GM12878 (cell line): ENCODE measurements at regions not wholly inside any gene's neighbourhood (a gene's known extent, or its start where the extent isn't known, plus 50 kb on each side); places are given as distances from the start of the nearest gene placed in this dataset.

Source experiments
- CBX5 ChIP-seq: sonication (generic); IDR thresholded peaks from 2 replicates; pipeline ENCODE4 v1.6.1; 2016; ENCODE audit warnings: low read depth, moderate library complexity, mild to moderate bottlenecking, inconsistent platforms
- JUNB ChIP-seq: IDR thresholded peaks from 2 replicates; pipeline ENCODE4 v1.6.1; 2016; ENCODE audit warnings: antibody characterized with exemption, mild to moderate bottlenecking
- MEF2A ChIP-seq: IDR thresholded peaks from 2 replicates; pipeline ENCODE4 v1.6.1; 2011; ENCODE audit warnings: low read depth, mild to moderate bottlenecking, low read length, moderate library complexity; ENCODE audit not compliant: insufficient read depth
- SIX5 ChIP-seq: IDR thresholded peaks from 2 replicates; pipeline ENCODE4 v1.6.1; 2011; ENCODE audit warnings: mild to moderate bottlenecking, low read depth, low read length, moderate library complexity; ENCODE audit not compliant: severe bottlenecking
- SRF ChIP-seq, 2 experiments: IDR thresholded peaks; 2 replicates each; pipeline ENCODE4 v1.6.1; 2011; ENCODE audit warnings: low read depth in 2 of 2, low read length in 2 of 2, mild to moderate bottlenecking in 1 of 2, moderate library complexity in 1 of 2
- WRNIP1 ChIP-seq: IDR thresholded peaks from 2 replicates; pipeline ENCODE4 v1.6.1; 2011; ENCODE audit warnings: low read depth, low read length, improper control_type of control experiment, borderline replicate concordance
- YBX1 ChIP-seq: fragments of 450-650 bp; IDR thresholded peaks from 2 replicates; pipeline ENCODE4 v1.6.1; 2016; ENCODE audit warnings: antibody characterized with exemption
- TF ChIP-seq, protein P1 (sequence below), 3 experiments: IDR thresholded peaks in 2 of 3; conservative IDR thresholded peaks in 1 of 3; 2 replicates each; pipeline ENCODE4 v1.5.1; 2011; ENCODE audit warnings: low read depth in 3 of 3, low read length in 3 of 3, mild to moderate bottlenecking in 3 of 3, control low read depth in 2 of 3, moderate library complexity in 2 of 3, inconsistent platforms in 1 of 3, mixed read lengths in 1 of 3; ENCODE audit not compliant: control insufficient read depth in 2 of 3, insufficient read depth in 1 of 3; ENCODE audit errors: extremely low read depth in 1 of 3
- TF ChIP-seq, protein P2 (sequence below): fragments of 450-650 bp; IDR thresholded peaks from 2 replicates; pipeline ENCODE4 v1.6.1; 2017; ENCODE audit warnings: antibody characterized with exemption, mild to moderate bottlenecking, moderate library complexity

DNA sequence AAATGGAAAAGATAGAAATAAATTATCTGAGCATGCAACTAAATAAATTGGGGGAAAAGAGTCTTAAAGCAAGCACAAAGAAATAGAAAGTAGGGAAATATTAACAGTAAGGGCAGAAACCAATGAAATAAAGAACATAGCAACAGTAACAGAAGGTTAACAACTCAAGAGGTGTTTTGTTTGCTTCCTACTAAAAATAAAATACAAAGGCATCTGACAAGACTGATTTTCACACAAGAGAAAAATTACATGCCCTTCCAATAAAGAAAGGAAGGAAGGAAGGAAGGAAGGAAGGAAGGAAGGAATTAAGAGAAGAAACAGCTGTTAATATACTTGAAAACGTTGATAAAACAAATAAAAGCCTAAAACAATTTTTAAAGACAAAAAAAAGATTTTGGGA is 240.2 kb downstream of the SEC16B start:
- TF ChIP-seq SIX5 (no peak), WRNIP1 (no peak), CBX5 (no peak), MEF2A (no peak), JUNB (no peak), YBX1 (no peak), SRF (IDR thresholded peaks at IDR 0.05; ENCODE audit: low read depth in 2 of 2, low read length in 2 of 2) (no peak)
- TF ChIP-seq, protein P1, sequence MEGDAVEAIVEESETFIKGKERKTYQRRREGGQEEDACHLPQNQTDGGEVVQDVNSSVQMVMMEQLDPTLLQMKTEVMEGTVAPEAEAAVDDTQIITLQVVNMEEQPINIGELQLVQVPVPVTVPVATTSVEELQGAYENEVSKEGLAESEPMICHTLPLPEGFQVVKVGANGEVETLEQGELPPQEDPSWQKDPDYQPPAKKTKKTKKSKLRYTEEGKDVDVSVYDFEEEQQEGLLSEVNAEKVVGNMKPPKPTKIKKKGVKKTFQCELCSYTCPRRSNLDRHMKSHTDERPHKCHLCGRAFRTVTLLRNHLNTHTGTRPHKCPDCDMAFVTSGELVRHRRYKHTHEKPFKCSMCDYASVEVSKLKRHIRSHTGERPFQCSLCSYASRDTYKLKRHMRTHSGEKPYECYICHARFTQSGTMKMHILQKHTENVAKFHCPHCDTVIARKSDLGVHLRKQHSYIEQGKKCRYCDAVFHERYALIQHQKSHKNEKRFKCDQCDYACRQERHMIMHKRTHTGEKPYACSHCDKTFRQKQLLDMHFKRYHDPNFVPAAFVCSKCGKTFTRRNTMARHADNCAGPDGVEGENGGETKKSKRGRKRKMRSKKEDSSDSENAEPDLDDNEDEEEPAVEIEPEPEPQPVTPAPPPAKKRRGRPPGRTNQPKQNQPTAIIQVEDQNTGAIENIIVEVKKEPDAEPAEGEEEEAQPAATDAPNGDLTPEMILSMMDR (IDR thresholded peaks at IDR 0.05 in 2 of 3, conservative IDR thresholded peaks at IDR 0.05 in 1 of 3; ENCODE audit: control insufficient read depth in 2 of 3, extremely low read depth in 1 of 3, insufficient read depth in 1 of 3, low read depth in 3 of 3, low read length in 3 of 3) = no peak
- TF ChIP-seq, protein P2, sequence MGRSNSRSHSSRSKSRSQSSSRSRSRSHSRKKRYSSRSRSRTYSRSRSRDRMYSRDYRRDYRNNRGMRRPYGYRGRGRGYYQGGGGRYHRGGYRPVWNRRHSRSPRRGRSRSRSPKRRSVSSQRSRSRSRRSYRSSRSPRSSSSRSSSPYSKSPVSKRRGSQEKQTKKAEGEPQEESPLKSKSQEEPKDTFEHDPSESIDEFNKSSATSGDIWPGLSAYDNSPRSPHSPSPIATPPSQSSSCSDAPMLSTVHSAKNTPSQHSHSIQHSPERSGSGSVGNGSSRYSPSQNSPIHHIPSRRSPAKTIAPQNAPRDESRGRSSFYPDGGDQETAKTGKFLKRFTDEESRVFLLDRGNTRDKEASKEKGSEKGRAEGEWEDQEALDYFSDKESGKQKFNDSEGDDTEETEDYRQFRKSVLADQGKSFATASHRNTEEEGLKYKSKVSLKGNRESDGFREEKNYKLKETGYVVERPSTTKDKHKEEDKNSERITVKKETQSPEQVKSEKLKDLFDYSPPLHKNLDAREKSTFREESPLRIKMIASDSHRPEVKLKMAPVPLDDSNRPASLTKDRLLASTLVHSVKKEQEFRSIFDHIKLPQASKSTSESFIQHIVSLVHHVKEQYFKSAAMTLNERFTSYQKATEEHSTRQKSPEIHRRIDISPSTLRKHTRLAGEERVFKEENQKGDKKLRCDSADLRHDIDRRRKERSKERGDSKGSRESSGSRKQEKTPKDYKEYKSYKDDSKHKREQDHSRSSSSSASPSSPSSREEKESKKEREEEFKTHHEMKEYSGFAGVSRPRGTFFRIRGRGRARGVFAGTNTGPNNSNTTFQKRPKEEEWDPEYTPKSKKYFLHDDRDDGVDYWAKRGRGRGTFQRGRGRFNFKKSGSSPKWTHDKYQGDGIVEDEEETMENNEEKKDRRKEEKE = no peak
